Loucy (cell line): ENCODE measurements at regions not wholly inside any gene's neighbourhood (a gene's known extent, or its start where the extent isn't known, plus 50 kb on each side); places are given as distances from the start of the nearest gene placed in this dataset.

Experiments used
- CTCF ChIP-seq: fragments of 200-600 bp; sonication (generic); conservative IDR thresholded peaks from 2 replicates; pipeline ENCODE4 v1.5.1; 2014; ENCODE audit warnings: mild to moderate bottlenecking, antibody characterized with exemption, low read length
- EZH2phosphoT487 ChIP-seq: fragments of 200-600 bp; IDR thresholded peaks from 2 replicates; pipeline ENCODE4 v1.6.1; 2018; ENCODE audit warnings: antibody characterized with exemption, mild to moderate bottlenecking, moderate library complexity, borderline replicate concordance

GRCh38 chr17:77684803-77685798 lies 273.4 kb upstream of the TNRC6C start:
- TF ChIP-seq CTCF (no peak), EZH2phosphoT487 (no peak)
